Astrocyte (in vitro differentiated cells and primary cell): ENCODE measurements at regions not wholly inside any gene's neighbourhood (a gene's known extent, or its start where the extent isn't known, plus 50 kb on each side); places are given as distances from the start of the nearest gene placed in this dataset.

Experiments used
- EZH2 ChIP-seq: IDR thresholded peaks from 2 replicates; pipeline ENCODE4 v1.6.1; 2012; ENCODE audit warnings: mild to moderate bottlenecking, low read length, inconsistent platforms; ENCODE audit not compliant: insufficient read depth
- TF ChIP-seq, protein P1 (sequence below): IDR thresholded peaks from 2 replicates; pipeline ENCODE4 v1.5.1; 2011; ENCODE audit warnings: low read depth, mild to moderate bottlenecking, inconsistent platforms, low read length, moderate library complexity; ENCODE audit not compliant: insufficient read depth

- TF ChIP-seq, protein P1, sequence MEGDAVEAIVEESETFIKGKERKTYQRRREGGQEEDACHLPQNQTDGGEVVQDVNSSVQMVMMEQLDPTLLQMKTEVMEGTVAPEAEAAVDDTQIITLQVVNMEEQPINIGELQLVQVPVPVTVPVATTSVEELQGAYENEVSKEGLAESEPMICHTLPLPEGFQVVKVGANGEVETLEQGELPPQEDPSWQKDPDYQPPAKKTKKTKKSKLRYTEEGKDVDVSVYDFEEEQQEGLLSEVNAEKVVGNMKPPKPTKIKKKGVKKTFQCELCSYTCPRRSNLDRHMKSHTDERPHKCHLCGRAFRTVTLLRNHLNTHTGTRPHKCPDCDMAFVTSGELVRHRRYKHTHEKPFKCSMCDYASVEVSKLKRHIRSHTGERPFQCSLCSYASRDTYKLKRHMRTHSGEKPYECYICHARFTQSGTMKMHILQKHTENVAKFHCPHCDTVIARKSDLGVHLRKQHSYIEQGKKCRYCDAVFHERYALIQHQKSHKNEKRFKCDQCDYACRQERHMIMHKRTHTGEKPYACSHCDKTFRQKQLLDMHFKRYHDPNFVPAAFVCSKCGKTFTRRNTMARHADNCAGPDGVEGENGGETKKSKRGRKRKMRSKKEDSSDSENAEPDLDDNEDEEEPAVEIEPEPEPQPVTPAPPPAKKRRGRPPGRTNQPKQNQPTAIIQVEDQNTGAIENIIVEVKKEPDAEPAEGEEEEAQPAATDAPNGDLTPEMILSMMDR, result no peak
- TF ChIP-seq EZH2, result no peak
Measured at GRCh38 chrX:6718766-6719165, 183.8 kb upstream of the VCX3A start.
